Neuron (in vitro differentiated cells): ENCODE measurements at regions not wholly inside any gene's neighbourhood (a gene's known extent, or its start where the extent isn't known, plus 50 kb on each side); places are given as distances from the start of the nearest gene placed in this dataset.
"Not testable (repeated sequence)": the region's sequence is repeated elsewhere in the genome, so short reads cannot be mapped to it uniquely, and the experiment has no call there.

Source experiments
- H2AFZ ChIP-seq: one replicate; pipeline ENCODE4 v1.6.1; 2013; ENCODE audit warnings: low read depth, mild to moderate bottlenecking, inconsistent platforms, low read length, moderate library complexity
- H3K27me3 ChIP-seq: one replicate; pipeline ENCODE4 v1.6.1; 2013; ENCODE audit warnings: low read length; ENCODE audit not compliant: insufficient read depth
- H3K36me3 ChIP-seq: one replicate; pipeline ENCODE4 v1.6.1; 2013; ENCODE audit warnings: low read length; ENCODE audit not compliant: insufficient read depth
- H3K4me1 ChIP-seq: one replicate; pipeline ENCODE4 v1.6.1; 2013; ENCODE audit warnings: low read length; ENCODE audit not compliant: insufficient read depth
- H3K4me3 ChIP-seq: 2 replicates; pipeline ENCODE4 v1.5.1; 2013; ENCODE audit warnings: mild to moderate bottlenecking, low read length, moderate library complexity
- H3K9me3 ChIP-seq: one replicate; pipeline ENCODE4 v1.6.1; 2013; ENCODE audit warnings: low read length

GRCh38 chr2:6127718-6128117 is 435.5 kb downstream of the SOX11 start:
- Histone ChIP-seq H3K27me3 (no peaks in the 10 kb centered on the region), H3K9me3 (no peaks in the 10 kb centered on the region), H3K4me3 (no peak overlapping the region), H2AFZ (no peak overlapping the region), H3K36me3 (no peaks in the 10 kb centered on the region), H3K4me1 (peaks cover 11% of the 10 kb centered on the region)

- Histone ChIP-seq H3K4me1 (no peaks in the 10 kb centered on the region), H3K36me3 (no peaks in the 10 kb centered on the region), H3K27me3 (no peaks in the 10 kb centered on the region), H3K9me3 (peaks cover 2% of the 10 kb centered on the region), H3K4me3 (no peak overlapping the region), H2AFZ (no peak overlapping the region)
Measured at GRCh38 chr2:6139142-6139541, 447.0 kb downstream of the SOX11 start.

DNA sequence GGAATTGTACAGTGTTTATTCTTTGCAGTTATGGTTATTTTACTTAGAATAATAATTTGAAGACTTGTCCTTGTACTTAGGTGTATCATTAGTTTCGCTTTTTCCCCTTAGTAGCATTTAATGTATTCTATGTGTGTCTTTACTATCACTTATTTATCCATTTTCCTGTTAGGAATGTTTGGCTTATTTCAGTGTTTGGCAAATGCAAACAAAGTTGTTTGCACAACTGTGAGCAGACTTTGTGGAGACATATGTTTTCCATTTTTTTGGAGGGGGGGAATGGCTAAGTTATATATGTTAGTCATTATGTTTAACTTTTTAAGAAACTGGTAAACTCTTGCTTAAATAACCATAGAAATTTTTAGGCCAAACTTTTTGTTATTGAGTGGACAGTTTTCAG is 447.7 kb downstream of the SOX11 start:
- no peaks in the 10 kb centered on the region for H3K4me1 ChIP-seq
- no peak overlapping the region for H3K4me3 ChIP-seq
- H3K27me3 ChIP-seq: no peaks in the 10 kb centered on the region

DNA sequence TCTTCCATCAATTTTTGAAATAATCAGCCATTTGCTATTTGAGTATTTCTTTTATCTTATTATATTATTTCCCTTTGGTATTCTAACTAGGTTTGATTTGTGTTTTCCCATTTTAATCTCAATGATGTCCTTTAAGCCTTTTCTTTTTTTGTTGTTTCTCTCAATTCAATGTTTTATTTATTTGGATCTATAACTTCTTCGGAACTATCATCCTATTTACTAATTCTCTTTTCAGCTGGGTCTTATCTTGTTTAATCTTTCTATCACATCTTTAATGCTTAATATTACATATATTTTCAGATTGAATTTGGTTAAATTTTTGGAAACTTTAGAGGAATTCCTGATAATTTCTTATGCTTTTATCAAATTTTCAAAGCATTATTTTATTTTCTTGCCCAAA is 448.3 kb downstream of the SOX11 start:
- Histone ChIP-seq H3K27me3 (no peaks in the 10 kb centered on the region), H3K9me3 (peaks cover 2% of the 10 kb centered on the region), H3K36me3 (no peaks in the 10 kb centered on the region), H3K4me1 (no peaks in the 10 kb centered on the region), H2AFZ (no peak overlapping the region), H3K4me3 (no peak overlapping the region)

More for the DNA sequence above, 447.7 kb downstream of the SOX11 start:
- H2AFZ ChIP-seq: no peak overlapping the region
- no peaks in the 10 kb centered on the region for H3K36me3 ChIP-seq
- H3K9me3 ChIP-seq: peaks cover 2% of the 10 kb centered on the region

DNA sequence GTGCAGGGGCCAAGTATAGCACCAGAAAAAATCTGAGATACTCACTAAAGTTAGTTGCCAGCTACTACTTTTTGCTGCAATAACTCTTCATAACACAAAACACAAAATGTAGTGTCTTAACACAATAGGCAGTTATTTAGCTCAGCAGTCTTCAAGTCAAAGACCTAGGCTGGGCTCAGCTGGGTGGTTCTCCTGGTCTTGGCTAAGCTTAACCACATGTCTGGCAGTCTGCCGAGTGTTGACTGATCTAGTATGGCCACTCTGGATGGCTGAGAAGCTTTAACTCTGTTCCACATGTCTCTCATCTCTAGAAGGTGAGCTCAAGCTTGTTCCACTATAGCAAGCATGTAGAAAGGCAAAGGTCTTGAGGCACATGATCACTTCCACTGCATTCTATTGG is 451.6 kb downstream of the SOX11 start:
- Histone ChIP-seq H3K36me3 (no peaks in the 10 kb centered on the region), H2AFZ (no peak overlapping the region), H3K4me1 (no peaks in the 10 kb centered on the region), H3K4me3 (no peak overlapping the region), H3K27me3 (no peaks in the 10 kb centered on the region), H3K9me3 (peaks cover 2% of the 10 kb centered on the region)

DNA sequence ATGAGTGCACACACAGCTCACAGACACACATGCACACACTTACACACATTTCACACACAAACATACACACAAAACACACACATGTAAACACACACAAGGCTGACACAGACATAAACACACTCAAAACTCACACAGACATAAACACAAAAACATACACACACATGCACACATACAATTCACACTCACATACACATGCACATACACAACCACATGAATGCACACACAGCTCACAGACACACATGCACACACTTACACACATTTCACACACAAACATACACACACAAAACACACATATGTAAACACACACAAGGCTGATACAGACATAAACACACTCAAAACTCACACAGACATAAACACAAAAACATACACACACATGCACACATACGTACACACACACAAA is 455.0 kb downstream of the SOX11 start:
- not testable (repeated sequence) for H3K36me3 ChIP-seq, H2AFZ ChIP-seq, H3K9me3 ChIP-seq, H3K4me1 ChIP-seq, H3K4me3 ChIP-seq, H3K27me3 ChIP-seq

DNA sequence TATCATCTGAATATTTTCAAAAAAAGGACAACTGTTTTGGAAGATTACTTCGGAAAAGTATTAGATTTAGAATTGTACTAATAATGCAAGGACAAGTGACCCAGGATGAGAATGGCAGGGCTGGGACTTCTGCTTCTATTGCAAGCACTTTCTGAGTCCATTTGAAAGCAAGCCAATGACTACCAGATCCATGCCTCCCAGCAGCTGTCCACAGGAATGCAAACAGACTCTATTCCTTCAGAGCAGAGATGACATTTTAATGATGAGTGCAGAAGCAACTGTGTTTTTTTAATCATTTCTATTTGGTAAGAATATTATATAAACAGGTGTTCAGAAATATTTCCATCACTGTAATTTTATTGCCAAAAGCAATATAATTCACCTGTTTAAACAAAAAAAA is 456.7 kb downstream of the SOX11 start:
- no peaks in the 10 kb centered on the region for H3K36me3 ChIP-seq
- H3K4me3 ChIP-seq: no peak overlapping the region
- H3K9me3 ChIP-seq: peaks cover 1% of the 10 kb centered on the region
- H2AFZ ChIP-seq: no peak overlapping the region
- no peaks in the 10 kb centered on the region for H3K4me1 ChIP-seq
- no peaks in the 10 kb centered on the region for H3K27me3 ChIP-seq

DNA sequence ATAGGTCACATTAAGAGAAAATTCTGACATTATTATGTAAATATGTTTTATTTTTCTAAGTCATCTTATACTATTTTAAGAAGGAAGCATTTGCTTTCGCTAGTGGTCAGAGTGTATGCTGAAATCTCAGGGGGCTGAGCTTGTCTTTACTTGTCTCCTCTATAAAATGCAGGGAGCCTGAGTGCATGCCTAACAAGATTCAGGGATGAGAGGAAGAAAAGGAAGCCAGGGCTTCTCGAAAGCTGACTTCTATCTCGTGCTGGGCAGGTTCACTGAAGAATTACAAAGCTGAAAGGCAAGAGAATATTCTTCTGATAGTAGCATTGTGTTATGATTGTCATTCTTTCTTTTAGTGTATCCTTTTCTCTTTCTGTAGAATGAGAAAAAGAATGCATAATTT is 467.4 kb downstream of the SOX11 start:
- peaks cover 21% of the 10 kb centered on the region for H3K4me1 ChIP-seq
- peak overlapping the region; percentile 29 for H3K4me3 ChIP-seq
- H3K27me3 ChIP-seq: no peaks in the 10 kb centered on the region
- H2AFZ ChIP-seq: peak overlapping the region; percentile 2
- no peaks in the 10 kb centered on the region for H3K9me3 ChIP-seq
- H3K36me3 ChIP-seq: no peaks in the 10 kb centered on the region

GRCh38 chr2:6163932-6164331 is 471.7 kb downstream of the SOX11 start:
- peaks cover 13% of the 10 kb centered on the region for H3K4me1 ChIP-seq
- H3K4me3 ChIP-seq: no peak overlapping the region
- H3K36me3 ChIP-seq: no peaks in the 10 kb centered on the region
- no peak overlapping the region for H2AFZ ChIP-seq
- H3K9me3 ChIP-seq: no peaks in the 10 kb centered on the region
- H3K27me3 ChIP-seq: no peaks in the 10 kb centered on the region

DNA sequence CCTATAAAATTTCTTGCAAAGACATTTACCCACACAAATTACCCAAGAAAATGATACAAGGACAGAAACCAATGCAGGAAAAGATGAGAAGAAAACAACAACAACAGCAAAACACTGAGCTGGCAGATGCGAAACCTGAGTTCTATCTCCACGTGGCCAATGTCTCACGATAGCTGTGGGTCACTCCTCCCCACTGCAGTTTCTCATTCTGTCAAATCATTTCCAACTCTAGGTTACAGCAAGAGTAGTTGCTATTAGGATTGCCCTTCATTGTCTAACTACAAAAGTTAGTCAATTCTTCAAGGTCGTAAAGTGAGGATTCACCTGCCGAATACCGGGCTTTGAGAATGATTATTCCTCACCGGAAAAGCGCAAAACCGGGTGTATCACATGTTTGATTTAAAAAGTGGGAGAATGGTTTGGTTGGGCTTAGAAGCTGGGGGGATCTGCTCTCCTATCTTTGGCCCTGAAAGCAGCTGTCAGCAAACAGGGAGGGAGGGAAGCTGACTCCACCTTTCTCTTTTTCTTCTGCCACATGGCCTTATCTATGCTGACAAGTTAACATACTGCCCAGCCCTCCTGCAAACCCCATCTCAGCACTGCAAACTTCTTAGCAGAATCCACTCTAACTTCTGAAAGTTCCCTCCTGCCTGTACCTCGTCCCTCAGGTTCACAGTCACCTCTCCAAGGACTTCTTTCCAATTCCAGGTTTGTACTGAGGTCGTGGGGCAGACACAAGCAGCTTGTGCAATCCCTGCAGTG is 473.0 kb downstream of the SOX11 start:
- Histone ChIP-seq H3K36me3 (no peaks in the 10 kb centered on the region), H3K4me1 (peaks cover 4% of the 10 kb centered on the region), H3K9me3 (no peaks in the 10 kb centered on the region), H3K4me3 (no peak overlapping the region), H2AFZ (no peak overlapping the region), H3K27me3 (no peaks in the 10 kb centered on the region)

GRCh38 chr2:6167592-6168138 is 475.5 kb downstream of the SOX11 start:
- H3K4me1 ChIP-seq: peaks cover 4% of the 10 kb centered on the region
- H2AFZ ChIP-seq: no peak overlapping the region
- no peaks in the 10 kb centered on the region for H3K27me3 ChIP-seq
- H3K4me3 ChIP-seq: no peak overlapping the region
- H3K36me3 ChIP-seq: no peaks in the 10 kb centered on the region
- H3K9me3 ChIP-seq: no peaks in the 10 kb centered on the region

GRCh38 chr2:6168485-6168884 is 476.3 kb downstream of the SOX11 start:
- Histone ChIP-seq H3K9me3 (no peaks in the 10 kb centered on the region), H3K4me3 (no peak overlapping the region), H3K27me3 (no peaks in the 10 kb centered on the region), H3K4me1 (peaks cover 4% of the 10 kb centered on the region), H2AFZ (no peak overlapping the region), H3K36me3 (no peaks in the 10 kb centered on the region)

DNA sequence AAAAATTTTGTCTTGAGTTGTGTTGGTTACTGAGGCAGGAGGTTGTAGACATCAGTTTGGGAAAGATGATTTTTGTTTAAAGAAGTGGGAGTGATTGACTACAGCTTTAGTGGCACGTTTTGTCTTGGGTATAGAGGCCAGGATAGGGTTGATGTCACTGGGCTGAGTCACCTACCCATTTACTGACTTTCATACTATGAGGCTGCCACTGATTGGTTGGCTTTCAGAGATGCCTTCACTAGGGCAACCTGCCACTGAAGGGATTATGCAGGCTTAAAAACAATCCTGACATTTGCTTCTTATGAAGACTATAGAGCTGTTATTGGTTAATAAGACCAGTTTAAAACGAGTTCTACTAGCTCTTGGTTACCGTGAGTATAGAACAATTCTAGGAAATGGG is 479.1 kb downstream of the SOX11 start:
- Histone ChIP-seq H2AFZ (no peak overlapping the region), H3K4me1 (no peaks in the 10 kb centered on the region), H3K9me3 (peaks cover 2% of the 10 kb centered on the region), H3K4me3 (no peak overlapping the region), H3K36me3 (no peaks in the 10 kb centered on the region), H3K27me3 (no peaks in the 10 kb centered on the region)

GRCh38 chr2:6177811-6178210 is 485.6 kb downstream of the SOX11 start:
- Histone ChIP-seq H3K27me3 (no peaks in the 10 kb centered on the region), H3K4me3 (no peak overlapping the region), H2AFZ (no peak overlapping the region), H3K36me3 (no peaks in the 10 kb centered on the region), H3K4me1 (peaks cover 8% of the 10 kb centered on the region), H3K9me3 (peaks cover 2% of the 10 kb centered on the region)
